HG03432 (cell line): ENCODE measurements at regions not wholly inside any gene's neighbourhood (a gene's known extent, or its start where the extent isn't known, plus 50 kb on each side); places are given as distances from the start of the nearest gene placed in this dataset.
A peak's percentile ranks its signal among the peaks of the same experiment; 100 is the strongest.

Experiments used
- ATAC-seq: cut with Tn5 transposase; IDR thresholded peaks from one replicate; pipeline ENCODE4 v1.9.1; 2021; ENCODE audit warnings: mild to moderate bottlenecking, moderate library complexity; ENCODE audit not compliant: unreplicated experiment

- no peak for ATAC-seq
These were observed 91.2 kb upstream of the ELOVL6 start for GRCh38 chr4:110289601-110290100.

- ATAC-seq = peak; percentile 100
These were observed 88.7 kb upstream of the ELOVL6 start for GRCh38 chr4:110287130-110287529.

DNA sequence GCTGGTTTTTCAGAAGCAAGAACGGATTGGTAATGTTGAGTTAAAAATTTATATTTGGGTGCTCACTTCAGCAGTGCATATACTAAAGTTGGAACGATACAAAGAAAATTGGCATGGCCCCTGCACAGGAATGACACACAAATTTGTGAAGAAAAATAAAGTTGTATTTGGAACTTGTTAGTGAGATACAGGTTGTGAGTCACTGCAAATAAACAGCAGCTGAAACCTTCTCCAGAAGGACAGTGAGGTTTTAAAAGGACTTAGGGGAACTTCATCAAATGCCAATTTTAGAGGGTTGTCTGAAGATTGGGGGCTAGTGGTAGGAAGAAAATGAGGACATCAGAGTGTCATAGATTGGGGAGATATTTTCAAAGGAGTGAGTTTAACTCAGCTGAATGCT, 79.7 kb upstream of the ELOVL6 start:
- no peak for ATAC-seq

DNA sequence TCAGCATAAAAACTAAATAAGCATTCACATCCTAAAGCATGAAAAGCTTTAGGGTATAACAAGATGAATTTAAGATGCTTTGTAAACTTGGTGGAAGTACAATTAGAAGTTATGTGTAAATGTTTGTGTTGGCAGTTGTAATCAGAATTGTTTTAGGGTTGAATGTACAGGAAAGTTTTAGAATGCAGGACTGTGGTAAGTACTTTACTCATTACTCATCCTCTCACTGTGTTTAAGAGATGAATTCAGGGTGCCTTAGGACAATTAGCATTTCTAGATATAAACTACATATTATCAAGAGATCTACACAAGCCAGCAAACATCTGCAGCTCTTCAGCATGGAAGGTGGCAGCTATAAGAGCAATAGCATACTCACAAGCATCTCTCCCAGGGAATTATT, 77.5 kb upstream of the ELOVL6 start:
- ATAC-seq = no peak

DNA sequence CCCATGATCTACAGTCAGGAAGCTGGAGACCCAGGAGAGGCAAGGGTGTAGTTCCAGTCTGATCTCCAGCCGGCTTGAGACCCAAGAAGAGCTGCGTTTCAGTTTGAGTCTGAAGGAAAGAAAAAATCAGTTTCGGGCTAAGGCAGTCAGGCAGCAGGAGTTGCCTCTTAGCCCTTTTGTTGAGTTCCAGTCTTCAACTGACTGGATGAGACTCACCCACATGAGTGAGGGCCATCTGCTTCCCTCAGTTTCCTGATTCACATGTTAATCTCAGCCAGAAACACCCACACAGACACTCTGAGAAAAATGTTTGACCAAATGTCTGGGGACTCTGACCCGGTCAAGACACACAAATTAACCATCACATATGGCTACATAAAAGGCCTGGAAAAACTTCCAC, 73.6 kb upstream of the ELOVL6 start:
- ATAC-seq = peak; percentile 52

- no peak for ATAC-seq
These were observed 72.2 kb upstream of the ELOVL6 start for GRCh38 chr4:110270492-110271197.

DNA sequence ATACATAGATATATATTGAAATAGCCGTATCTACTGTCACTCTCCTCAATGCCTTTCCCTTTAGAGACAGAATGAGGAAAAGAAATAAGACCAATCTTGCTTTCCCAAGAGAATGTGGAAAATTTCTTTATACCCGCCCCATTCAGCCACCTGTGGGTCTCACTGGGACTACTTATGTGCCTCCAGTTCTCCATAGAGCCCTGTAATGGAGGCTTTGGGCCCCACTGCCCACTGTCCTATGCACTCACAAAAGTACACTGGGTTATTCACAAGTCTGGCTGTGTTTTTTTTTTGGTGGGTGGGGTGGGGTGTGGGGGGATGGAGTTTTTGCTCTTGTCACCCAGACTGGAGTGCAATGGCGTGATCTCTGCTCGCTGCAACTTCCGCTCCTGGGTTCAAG, 70.4 kb upstream of the ELOVL6 start:
- no peak for ATAC-seq

DNA sequence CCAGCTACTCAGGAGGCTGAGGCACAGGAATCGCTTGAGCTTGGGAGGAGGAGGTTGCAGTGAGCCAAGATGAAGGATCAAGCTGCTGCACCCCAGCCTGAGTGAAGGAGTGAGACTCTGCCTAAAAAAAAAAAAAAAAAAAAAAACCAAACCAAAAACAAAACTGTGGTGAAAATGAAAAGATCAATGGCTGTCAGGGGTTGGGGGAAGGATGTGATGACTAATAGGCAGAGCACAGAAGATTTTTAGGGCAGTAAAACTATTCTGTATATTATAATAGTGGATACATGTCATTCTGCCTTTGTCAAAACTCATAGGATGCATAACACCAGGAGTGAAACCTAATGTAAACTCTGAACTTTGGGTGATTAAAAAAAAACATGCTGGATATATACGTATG, 69.9 kb upstream of the ELOVL6 start:
- ATAC-seq = peak; percentile 80

GRCh38 chr4:110266136-110266535, 67.7 kb upstream of the ELOVL6 start:
- ATAC-seq = no peak

- no peak for ATAC-seq
These were observed 66.6 kb upstream of the ELOVL6 start for GRCh38 chr4:110265001-110265400.

DNA sequence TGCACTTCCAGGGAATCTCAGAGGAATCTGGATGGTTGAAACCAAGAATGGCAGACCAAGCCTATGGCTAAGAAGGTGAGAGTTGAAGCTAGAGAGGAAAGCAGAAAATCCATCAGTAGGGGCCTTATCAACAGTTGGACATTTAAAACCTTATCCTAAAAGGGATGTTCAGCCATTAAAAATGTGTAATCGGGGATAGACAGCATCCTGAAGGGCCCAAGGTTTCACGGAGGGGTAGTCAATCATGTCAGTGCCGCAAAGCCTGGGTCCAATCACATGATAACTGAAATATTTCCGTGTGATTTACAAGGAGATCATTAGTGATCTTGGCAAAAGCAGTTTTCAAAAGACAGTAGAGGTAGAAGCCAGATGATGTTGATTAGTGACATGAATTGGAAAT, 61.9 kb upstream of the ELOVL6 start:
- no peak for ATAC-seq

DNA sequence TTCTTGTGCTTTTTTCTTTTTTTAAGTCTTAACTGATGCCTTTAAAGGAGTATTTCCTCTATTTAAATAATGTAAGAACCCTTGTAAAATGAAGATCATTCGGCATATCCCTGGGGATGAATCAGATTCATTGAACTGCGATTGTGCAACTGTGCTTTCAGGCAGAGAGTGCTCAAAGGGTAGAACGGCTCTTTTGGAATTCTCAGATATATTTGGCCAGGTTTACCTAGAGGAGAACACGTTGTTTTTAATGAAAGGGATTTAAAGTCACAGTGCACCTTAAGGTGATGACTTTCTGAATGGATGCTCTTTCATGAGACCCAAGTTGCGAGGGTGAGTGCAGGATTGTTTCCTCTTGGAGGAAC, 51.6 kb upstream of the ELOVL6 start:
- no peak for ATAC-seq

GRCh38 chr4:110248831-110249253, 50.4 kb upstream of the ELOVL6 start:
- ATAC-seq = no peak
